ENCODE measurements at regions not wholly inside any gene's neighbourhood (a gene's known extent, or its start where the extent isn't known, plus 50 kb on each side); places are given as distances from the start of the nearest gene placed in this dataset.

GRCh38 chr4:55014876-55015275 is 110.5 kb downstream of the KDR start:
- Histone ChIP-seq H3K9ac (ENCODE audit: low read length) (no peak overlapping the region), H3K4me2 (ENCODE audit: low read depth, low read length) (no peak overlapping the region), H3K27ac (ENCODE audit: low read length) (no peak overlapping the region), H3K36me3 (replicated peaks; ENCODE audit: insufficient read depth, low read length) (no peaks in the 10 kb centered on the region), H3F3A (ENCODE audit: insufficient read depth, low read length) (no peaks in the 10 kb centered on the region), H3K4me1 (ENCODE audit: low read length) (peaks cover 6% of the 10 kb centered on the region; the same call in 1 of the 2 replicates), H3K4me3 (ENCODE audit: low read length) (no peak overlapping the region), H3K9me3 (replicated peaks; ENCODE audit: insufficient read depth, low read length) (no peaks in the 10 kb centered on the region), H3K79me2 (ENCODE audit: low read length) (no peaks in the 10 kb centered on the region), H3K9me2 (replicated peaks; ENCODE audit: insufficient read depth, low read length) (no peaks in the 10 kb centered on the region), H2AFZ (ENCODE audit: low read length) (no peak overlapping the region), H3K27me3 (replicated peaks; ENCODE audit: insufficient read depth, low read length) (no peaks in the 10 kb centered on the region), H4K20me1 (ENCODE audit: insufficient read depth, low read length) (no peaks in the 10 kb centered on the region)
- no peak for DNase-seq
- no peak for TF ChIP-seq EZH2 (optimal IDR thresholded peaks at IDR 0.05; ENCODE audit: low read depth, low read length)
- TF ChIP-seq EZH2phosphoT487 (IDR thresholded peaks at IDR 0.05; ENCODE audit: low read length) = no peak
- TF ChIP-seq CTCF (IDR thresholded peaks at IDR 0.05; ENCODE audit: low read length) = no peak

- Histone ChIP-seq H4K20me1 (ENCODE audit: insufficient read depth, low read length) (no peaks in the 10 kb centered on the region), H3K4me2 (ENCODE audit: low read depth, low read length) (no peak overlapping the region), H3K79me2 (ENCODE audit: low read length) (no peaks in the 10 kb centered on the region), H3K4me1 (ENCODE audit: low read length) (no peaks in the 10 kb centered on the region), H3F3A (ENCODE audit: insufficient read depth, low read length) (no peaks in the 10 kb centered on the region), H3K9ac (ENCODE audit: low read length) (no peak overlapping the region), H3K9me2 (replicated peaks; ENCODE audit: insufficient read depth, low read length) (no peaks in the 10 kb centered on the region), H3K36me3 (replicated peaks; ENCODE audit: insufficient read depth, low read length) (no peaks in the 10 kb centered on the region), H3K27me3 (replicated peaks; ENCODE audit: insufficient read depth, low read length) (no peaks in the 10 kb centered on the region), H3K4me3 (ENCODE audit: low read length) (no peak overlapping the region), H2AFZ (ENCODE audit: low read length) (no peak overlapping the region), H3K9me3 (replicated peaks; ENCODE audit: insufficient read depth, low read length) (no peaks in the 10 kb centered on the region), H3K27ac (ENCODE audit: low read length) (no peak overlapping the region)
- no peak for TF ChIP-seq EZH2phosphoT487 (IDR thresholded peaks at IDR 0.05; ENCODE audit: low read length)
- TF ChIP-seq CTCF (IDR thresholded peaks at IDR 0.05; ENCODE audit: low read length) = no peak
- no peak for TF ChIP-seq EZH2 (optimal IDR thresholded peaks at IDR 0.05; ENCODE audit: low read depth, low read length)
- no peak for DNase-seq
These were observed 111.9 kb downstream of the KDR start for GRCh38 chr4:55013431-55013955.

GRCh38 chr4:55012363-55013230 is 112.8 kb downstream of the KDR start:
- H3K9ac ChIP-seq (ENCODE audit: low read length) = no peak overlapping the region
- H3K9me3 ChIP-seq (replicated peaks; ENCODE audit: insufficient read depth, low read length) = no peaks in the 10 kb centered on the region
- H3F3A ChIP-seq (ENCODE audit: insufficient read depth, low read length) = no peaks in the 10 kb centered on the region
- H3K79me2 ChIP-seq (ENCODE audit: low read length) = no peaks in the 10 kb centered on the region
- H2AFZ ChIP-seq (ENCODE audit: low read length) = no peak overlapping the region
- no peak overlapping the region for H3K4me3 ChIP-seq (ENCODE audit: low read length)
- H3K27me3 ChIP-seq (replicated peaks; ENCODE audit: insufficient read depth, low read length) = no peaks in the 10 kb centered on the region
- H3K4me1 ChIP-seq (ENCODE audit: low read length) = no peaks in the 10 kb centered on the region
- no peaks in the 10 kb centered on the region for H3K9me2 ChIP-seq (replicated peaks; ENCODE audit: insufficient read depth, low read length)
- no peaks in the 10 kb centered on the region for H4K20me1 ChIP-seq (ENCODE audit: insufficient read depth, low read length)
- H3K36me3 ChIP-seq (replicated peaks; ENCODE audit: insufficient read depth, low read length) = no peaks in the 10 kb centered on the region
- no peak for DNase-seq
- TF ChIP-seq EZH2 (optimal IDR thresholded peaks at IDR 0.05; ENCODE audit: low read depth, low read length) = no peak
- TF ChIP-seq CTCF (IDR thresholded peaks at IDR 0.05; ENCODE audit: low read length) = no peak
- TF ChIP-seq EZH2phosphoT487 (IDR thresholded peaks at IDR 0.05; ENCODE audit: low read length) = no peak
- no peak overlapping the region for H3K27ac ChIP-seq (ENCODE audit: low read length)
- H3K4me2 ChIP-seq (ENCODE audit: low read depth, low read length) = no peak overlapping the region

Data from MM.1S (cell line).